ENCODE measurements at regions not wholly inside any gene's neighbourhood (a gene's known extent, or its start where the extent isn't known, plus 50 kb on each side); places are given as distances from the start of the nearest gene placed in this dataset.

- no peak for TF ChIP-seq CTCF (IDR thresholded peaks at IDR 0.05; ENCODE audit: control insufficient read depth, insufficient read depth, low read depth, low read length, missing control alignments)
- no peak for DNase-seq (ENCODE audit: low read depth)
- no peak overlapping the region for H3K4me3 ChIP-seq (ENCODE audit: control insufficient read depth, low read depth, low read length)
Observed at GRCh38 chr12:107384645-107385044, 291.3 kb upstream of the CRY1 start.

- no peak for DNase-seq (ENCODE audit: low read depth)
- no peak for TF ChIP-seq CTCF (IDR thresholded peaks at IDR 0.05; ENCODE audit: control insufficient read depth, insufficient read depth, low read depth, low read length, missing control alignments)
- H3K4me3 ChIP-seq (ENCODE audit: control insufficient read depth, low read depth, low read length): no peak overlapping the region
Observed at GRCh38 chr12:107385509-107385908, 292.2 kb upstream of the CRY1 start.

- DNase-seq (ENCODE audit: low read depth): no peak
- no peak overlapping the region for H3K4me3 ChIP-seq (ENCODE audit: control insufficient read depth, low read depth, low read length)
- TF ChIP-seq CTCF (IDR thresholded peaks at IDR 0.05; ENCODE audit: control insufficient read depth, insufficient read depth, low read depth, low read length, missing control alignments): no peak
Observed at GRCh38 chr12:107386569-107386968, 293.2 kb upstream of the CRY1 start.

- DNase-seq (ENCODE audit: low read depth): no peak
- TF ChIP-seq CTCF (IDR thresholded peaks at IDR 0.05; ENCODE audit: control insufficient read depth, insufficient read depth, low read depth, low read length, missing control alignments): no peak
Observed at GRCh38 chr12:107388263-107388662, 294.9 kb upstream of the CRY1 start.

GRCh38 chr12:107390414-107390813, 295.2 kb upstream of the PWP1 start:
- no peak for DNase-seq (ENCODE audit: low read depth)
- no peak overlapping the region for H3K4me3 ChIP-seq (ENCODE audit: control insufficient read depth, low read depth, low read length)
- no peak for TF ChIP-seq CTCF (IDR thresholded peaks at IDR 0.05; ENCODE audit: control insufficient read depth, insufficient read depth, low read depth, low read length, missing control alignments)

More at GRCh38 chr12:107388263-107388662, 294.9 kb upstream of the CRY1 start:
- H3K4me3 ChIP-seq (ENCODE audit: control insufficient read depth, low read depth, low read length): no peak overlapping the region

GRCh38 chr12:107393043-107393717, 292.4 kb upstream of the PWP1 start:
- DNase-seq (ENCODE audit: low read depth): no peak
- H3K4me3 ChIP-seq (ENCODE audit: control insufficient read depth, low read depth, low read length): no peak overlapping the region
- no peak for TF ChIP-seq CTCF (IDR thresholded peaks at IDR 0.05; ENCODE audit: control insufficient read depth, insufficient read depth, low read depth, low read length, missing control alignments)

Measured in AG09309 (cell line).